Loucy (cell line): ENCODE measurements at regions not wholly inside any gene's neighbourhood (a gene's known extent, or its start where the extent isn't known, plus 50 kb on each side); places are given as distances from the start of the nearest gene placed in this dataset.

Source experiments
- CTCF ChIP-seq: fragments of 200-600 bp; sonication (generic); conservative IDR thresholded peaks from 2 replicates; pipeline ENCODE4 v1.5.1; 2014; ENCODE audit warnings: mild to moderate bottlenecking, antibody characterized with exemption, low read length
- EZH2phosphoT487 ChIP-seq: fragments of 200-600 bp; IDR thresholded peaks from 2 replicates; pipeline ENCODE4 v1.6.1; 2018; ENCODE audit warnings: antibody characterized with exemption, mild to moderate bottlenecking, moderate library complexity, borderline replicate concordance

DNA sequence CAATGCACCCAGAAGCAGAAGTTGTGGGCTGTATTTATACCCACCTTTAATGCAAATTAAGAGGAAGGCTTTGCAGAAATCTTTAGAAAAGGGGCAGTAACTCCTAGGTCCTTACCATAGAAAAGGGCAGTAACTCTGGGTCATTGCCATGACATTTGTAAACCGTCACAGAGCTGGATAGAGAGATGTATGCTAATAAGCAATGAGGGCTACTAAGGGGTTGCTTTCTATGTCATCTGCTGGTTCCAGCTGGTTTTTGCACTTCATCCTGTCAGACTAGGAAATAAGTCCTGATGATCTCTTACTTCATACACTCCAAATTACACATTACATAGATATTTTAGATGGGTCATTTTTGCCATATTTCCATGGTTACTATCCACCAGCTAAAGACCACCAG lies 299.1 kb upstream of the TYRP1 start:
- TF ChIP-seq CTCF, result no peak
- TF ChIP-seq EZH2phosphoT487, result no peak
